ENCODE measurements at regions not wholly inside any gene's neighbourhood (a gene's known extent, or its start where the extent isn't known, plus 50 kb on each side); places are given as distances from the start of the nearest gene placed in this dataset.

DNA sequence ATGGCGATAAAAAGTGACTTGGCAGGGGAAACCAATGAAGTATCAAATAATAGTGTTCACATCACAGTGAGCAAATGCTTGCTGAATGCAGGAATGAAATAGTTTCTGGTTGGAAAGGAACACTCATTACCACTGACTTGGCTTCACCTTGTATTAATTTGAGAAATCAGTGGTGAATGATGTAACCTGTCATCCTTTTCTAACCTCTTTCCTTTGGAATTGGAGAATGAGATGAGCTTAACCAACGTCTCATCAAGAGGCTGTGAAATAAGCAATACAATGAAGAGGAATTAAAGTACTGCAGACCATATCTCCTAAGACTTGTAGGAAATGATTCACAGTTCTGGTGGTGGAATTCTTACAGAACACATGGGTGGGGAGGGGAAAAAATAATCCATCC lies 192.2 kb downstream of the DMAC1 start:
- TF ChIP-seq CTCF (IDR thresholded peaks at IDR 0.05) = no peak
- no peak for TF ChIP-seq POLR2A (IDR thresholded peaks at IDR 0.05)

Data from right lobe of liver (tissue), 4 donors.